CD14-positive monocyte (primary cell): ENCODE measurements at regions not wholly inside any gene's neighbourhood (a gene's known extent, or its start where the extent isn't known, plus 50 kb on each side); places are given as distances from the start of the nearest gene placed in this dataset.

Experiments
- DNase-seq, 3 donors: peaks; one replicate each; pipeline ENCODE4 v3.0.0-alpha.2; 2011 to 2022
- H2AFZ ChIP-seq: 2 replicates; pipeline ENCODE4 v1.6.0; 2012; ENCODE audit warnings: mild to moderate bottlenecking, low read depth, low read length, inconsistent platforms; ENCODE audit not compliant: insufficient read depth, poor library complexity, severe bottlenecking
- H3K27ac ChIP-seq, 2 donors: 1 replicate in 1 of 2; 2 replicates in 1 of 2; pipeline ENCODE4 v1.5.1; 2012 to 2013; ENCODE audit warnings: low read length in 2 of 2, control low read depth in 1 of 2, inconsistent platforms in 1 of 2, low read depth in 1 of 2, mild to moderate bottlenecking in 1 of 2
- H3K27me3 ChIP-seq, 2 donors: one replicate each; pipeline versions ENCODE4 v1.6.0 to v1.6.1; 2011 to 2013; ENCODE audit warnings: low read length in 2 of 2; ENCODE audit not compliant: control insufficient read depth in 2 of 2, insufficient read depth in 2 of 2
- H3K36me3 ChIP-seq, 2 donors: replicated peaks in 1 of 2; 1 replicate in 1 of 2; 2 replicates in 1 of 2; pipeline versions ENCODE4 v1.5.1 to v1.6.1; 2012 to 2013; ENCODE audit warnings: low read length in 2 of 2, control low read depth in 1 of 2, inconsistent platforms in 1 of 2, mild to moderate bottlenecking in 1 of 2; ENCODE audit not compliant: insufficient read depth in 2 of 2, control insufficient read depth in 1 of 2
- H3K4me1 ChIP-seq, 2 donors: 1 replicate in 1 of 2; 2 replicates in 1 of 2; pipeline versions ENCODE4 v1.5.1 to v1.6.1; 2012 to 2013; ENCODE audit warnings: low read length in 2 of 2, control low read depth in 1 of 2, inconsistent platforms in 1 of 2, mild to moderate bottlenecking in 1 of 2, moderate library complexity in 1 of 2; ENCODE audit not compliant: insufficient read depth in 2 of 2, control insufficient read depth in 1 of 2
- H3K4me2 ChIP-seq: replicated peaks from 2 replicates; pipeline ENCODE3; 2012; ENCODE audit warnings: low read length, moderate library complexity, mild to moderate bottlenecking; ENCODE audit not compliant: poor library complexity, severe bottlenecking; ENCODE audit errors: extremely low read depth
- H3K4me3 ChIP-seq, 3 experiments: fragments of 200-600 bp in 1 of 3; sonication (generic) in 1 of 3; replicated peaks in 1 of 3; 1 replicate in 2 of 3; 2 replicates in 1 of 3; pipeline ENCODE4 v1.5.1; 2011 to 2013; ENCODE audit warnings: low read length in 3 of 3, mild to moderate bottlenecking in 3 of 3, control low read depth in 2 of 3, low read depth in 2 of 3, inconsistent platforms in 1 of 3, moderate library complexity in 1 of 3
- H3K79me2 ChIP-seq: 2 replicates; pipeline ENCODE4 v1.6.0; 2012; ENCODE audit warnings: mild to moderate bottlenecking, control low read depth, inconsistent platforms, low read length, moderate library complexity; ENCODE audit not compliant: insufficient read depth
- H3K9ac ChIP-seq: 2 replicates; pipeline ENCODE4 v1.6.0; 2017; ENCODE audit warnings: low read length, mild to moderate bottlenecking; ENCODE audit not compliant: insufficient read depth, poor library complexity, severe bottlenecking
- H3K9me3 ChIP-seq, 2 donors: replicated peaks in 1 of 2; 1 replicate in 1 of 2; 2 replicates in 1 of 2; pipeline versions ENCODE4 v1.5.1 to v1.6.1; 2012 to 2013; ENCODE audit warnings: low read length in 2 of 2, control low read depth in 1 of 2; ENCODE audit not compliant: control insufficient read depth in 1 of 2, insufficient read depth in 1 of 2
- H4K20me1 ChIP-seq: 2 replicates; pipeline ENCODE4 v1.6.0; 2012; ENCODE audit warnings: mild to moderate bottlenecking, low read length, control low read depth, moderate library complexity; ENCODE audit not compliant: insufficient read depth
- H3K27ac Mint-ChIP-seq, 7 donors: one replicate each; pipeline ENCODE4 v1.8.0; 2020; ENCODE audit warnings: mild to moderate bottlenecking in 7 of 7, mixed read lengths in 7 of 7, moderate library complexity in 6 of 7, inconsistent platforms in 2 of 7
- H3K27me3 Mint-ChIP-seq, 3 donors: one replicate each; pipeline ENCODE4 v1.8.0; 2021 to 2022; ENCODE audit warnings: low read depth in 3 of 3, mild to moderate bottlenecking in 3 of 3, mixed read lengths in 3 of 3, moderate library complexity in 3 of 3, inconsistent platforms in 1 of 3
- H3K36me3 Mint-ChIP-seq, 2 donors: one replicate each; pipeline ENCODE4 v1.8.0; 2020; ENCODE audit warnings: mixed read lengths in 2 of 2, inconsistent platforms in 1 of 2, mild to moderate bottlenecking in 1 of 2
- H3K4me1 Mint-ChIP-seq: one replicate; pipeline ENCODE4 v1.8.0; 2020; ENCODE audit warnings: mild to moderate bottlenecking, mixed read lengths
- H3K4me3 Mint-ChIP-seq, 2 donors: one replicate each; pipeline ENCODE4 v1.8.0; 2020; ENCODE audit warnings: mild to moderate bottlenecking in 2 of 2, mixed read lengths in 2 of 2, moderate library complexity in 1 of 2
- H3K9me3 Mint-ChIP-seq, 7 donors: one replicate each; pipeline ENCODE4 v1.8.0; 2020 to 2022; ENCODE audit warnings: mixed read lengths in 7 of 7, mild to moderate bottlenecking in 6 of 7, moderate library complexity in 6 of 7, inconsistent platforms in 2 of 7
- CTCF ChIP-seq: fragments of 200-600 bp; IDR thresholded peaks from one replicate; pipeline ENCODE4 v1.8.0; 2022; ENCODE audit warnings: antibody characterized with exemption, mild to moderate bottlenecking
- WGBS: methylation state at CpG from one replicate; pipeline ENCODE4 v1.1.5; 2013; ENCODE audit warnings: missing lambda C conversion rate; ENCODE audit not compliant: insufficient coverage; 5-methylcytosine and 5-hydroxymethylcytosine counted together
- intact Hi-C, 2 donors: fragments of 100-400 bp; cut with micrococcal nuclease; formaldehyde crosslinking; loops; one replicate each; pipeline versions ENCODE4 v1.15.0 to v1.15.1; 2023

DNA sequence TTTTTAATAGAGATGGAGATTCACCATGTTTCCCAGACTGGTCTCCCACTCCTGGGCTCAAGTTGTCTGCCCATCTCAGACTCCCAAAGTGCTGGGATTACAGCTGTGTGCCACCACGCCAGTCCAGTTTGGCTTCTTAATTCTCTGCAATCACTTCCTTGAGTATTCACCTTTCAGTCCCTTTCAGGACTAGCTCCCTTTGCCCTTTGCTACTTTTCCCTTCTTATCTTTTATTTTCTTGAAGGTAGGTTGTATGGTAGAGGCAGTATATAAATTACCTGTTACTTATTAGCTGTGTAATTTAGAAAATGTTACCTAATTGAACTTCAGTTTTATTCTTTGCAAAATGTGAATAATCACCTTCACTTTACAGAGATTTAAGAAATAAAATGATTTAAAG is 285.8 kb downstream of the FGF9 start:
- no peaks in the 10 kb centered on the region for H4K20me1 ChIP-seq
- no peak for TF ChIP-seq CTCF
- peaks cover 12% of the 10 kb centered on the region in 2 donors for H3K9me3 ChIP-seq
- 83% methylated on average over 1 of the region's 1 CpG for WGBS
- DNase-seq, result no peak
- H3K27ac ChIP-seq, result no peak overlapping the region
- no peaks in the 10 kb centered on the region for H3K4me1 ChIP-seq
- H2AFZ ChIP-seq, result no peak overlapping the region
- H3K9ac ChIP-seq, result no peak overlapping the region
- no peaks in the 10 kb centered on the region for H3K79me2 ChIP-seq
- Mint-ChIP-seq H3K36me3 (no peaks in the 10 kb centered on the region), H3K4me1 (no peaks in the 10 kb centered on the region), H3K27me3 (peaks cover 0 to 2% (median 0%) of the 10 kb centered on the region in 3 donors), H3K9me3 (peaks cover 6 to 27% (median 9%) of the 10 kb centered on the region in 7 donors), H3K27ac (no peak overlapping the region), H3K4me3 (no peak overlapping the region)
- H3K27me3 ChIP-seq, result no peaks in the 10 kb centered on the region
- no peaks in the 10 kb centered on the region for H3K36me3 ChIP-seq
- intact Hi-C loops, result no loop called here
- no peak overlapping the region for H3K4me2 ChIP-seq
- H3K4me3 ChIP-seq, result no peak overlapping the region

GRCh38 chr13:21957833-21958232 is 287.0 kb downstream of the FGF9 start:
- peaks cover 9 to 27% (median 13%) of the 10 kb centered on the region in 7 donors for H3K9me3 Mint-ChIP-seq
- Histone ChIP-seq H3K27me3 (no peaks in the 10 kb centered on the region), H4K20me1 (no peaks in the 10 kb centered on the region), H3K4me1 (no peaks in the 10 kb centered on the region), H3K79me2 (no peaks in the 10 kb centered on the region), H3K36me3 (no peaks in the 10 kb centered on the region), H3K4me3 (no peak overlapping the region), H3K27ac (no peak overlapping the region), H3K9ac (no peak overlapping the region), H2AFZ (no peak overlapping the region), H3K9me3 (peaks cover 12 to 14% of the 10 kb centered on the region in 2 donors), H3K4me2 (no peak overlapping the region)
- DNase-seq, result no peak
- H3K4me1 Mint-ChIP-seq, result no peaks in the 10 kb centered on the region
- no peaks in the 10 kb centered on the region for H3K36me3 Mint-ChIP-seq
- no peak overlapping the region for H3K4me3 Mint-ChIP-seq
- intact Hi-C loops, result no loop called here
- peaks cover 0 to 2% (median 0%) of the 10 kb centered on the region in 3 donors for H3K27me3 Mint-ChIP-seq
- H3K27ac Mint-ChIP-seq, result no peak overlapping the region
- TF ChIP-seq CTCF, result no peak
